HEK293 (cell line): ENCODE measurements at regions not wholly inside any gene's neighbourhood (a gene's known extent, or its start where the extent isn't known, plus 50 kb on each side); places are given as distances from the start of the nearest gene placed in this dataset.

Experiments
- CTCF ChIA-PET: fragments of 350-600 bp; formaldehyde crosslinking; extraction: SDS; loops from one replicate; lab custom pipeline; 2021; ENCODE audit warnings: antibody characterized with exemption; lab: Yijun Ruan, JAX
- POLR2A ChIA-PET: fragments of 300-600 bp; formaldehyde crosslinking; extraction: SDS; loops from one replicate; lab custom pipeline; 2020; ENCODE audit warnings: antibody characterized with exemption, inconsistent platforms; lab: Yijun Ruan, JAX
- H3K27ac ChIP-seq: fragments of 200-500 bp; sonication (Bioruptor generic); 2 replicates; pipeline ENCODE4 v1.5.1; 2014; ENCODE audit warnings: low read depth, low read length, control low read depth, inconsistent platforms; ENCODE audit errors: extremely low read depth
- H3K36me3 ChIP-seq, 2 experiments: fragments of 200-500 bp in 1 of 2; sonication (Bioruptor generic) in 1 of 2; 1 replicate in 1 of 2; 2 replicates in 1 of 2; pipeline ENCODE4 v1.5.1; 2014 to 2017; ENCODE audit warnings: inconsistent platforms in 2 of 2, low read length in 2 of 2; ENCODE audit not compliant: control insufficient read depth in 2 of 2, insufficient read depth in 1 of 2
- H3K4me1 ChIP-seq: fragments of 200-500 bp; sonication (Bioruptor generic); 2 replicates; pipeline ENCODE4 v1.5.1; 2014; ENCODE audit warnings: mild to moderate bottlenecking, low read length, inconsistent platforms; ENCODE audit not compliant: control insufficient read depth, insufficient read depth
- H3K4me3 ChIP-seq: 2 replicates; pipeline ENCODE4 v1.5.1; 2011; ENCODE audit warnings: low read depth, mild to moderate bottlenecking, control low read depth, low read length, moderate library complexity
- H3K9me3 ChIP-seq: fragments of 200-500 bp; sonication (Bioruptor generic); 2 replicates; pipeline ENCODE4 v1.5.1; 2014; ENCODE audit warnings: low read depth, low read length, inconsistent platforms; ENCODE audit not compliant: control insufficient read depth, insufficient read depth
- GFI1B ChIP-seq: fragments of 450-650 bp; formaldehyde crosslinking; IDR thresholded peaks from 2 replicates; pipeline ENCODE4 v1.5.1; 2016; ENCODE audit warnings: missing biosample characterization, missing genetic modification characterization
- GLI2 ChIP-seq: fragments of 450-650 bp; formaldehyde crosslinking; IDR thresholded peaks from 2 replicates; pipeline ENCODE4; 2017; ENCODE audit warnings: missing biosample characterization, missing genetic modification characterization, low read depth, borderline replicate concordance
- KLF16 ChIP-seq: fragments of 450-650 bp; formaldehyde crosslinking; IDR thresholded peaks from 2 replicates; pipeline ENCODE4 v1.5.1; 2017; ENCODE audit warnings: missing biosample characterization, missing genetic modification characterization
- PRDM1 ChIP-seq: fragments of 450-650 bp; formaldehyde crosslinking; IDR thresholded peaks from 2 replicates; pipeline ENCODE4; 2016; ENCODE audit warnings: missing biosample characterization, missing genetic modification characterization
- SP7 ChIP-seq: fragments of 450-650 bp; formaldehyde crosslinking; IDR thresholded peaks from 2 replicates; pipeline ENCODE4 v1.5.1; 2016; ENCODE audit warnings: missing biosample characterization, missing genetic modification characterization
- ZBTB1 ChIP-seq: fragments of 450-650 bp; formaldehyde crosslinking; IDR thresholded peaks from 2 replicates; pipeline ENCODE4 v1.5.1; 2016; ENCODE audit warnings: missing biosample characterization, missing genetic modification characterization
- ZBTB20 ChIP-seq: fragments of 450-650 bp; formaldehyde crosslinking; IDR thresholded peaks from 2 replicates; pipeline ENCODE4 v1.5.1; 2016; ENCODE audit warnings: missing biosample characterization, missing genetic modification characterization
- ZFP37 ChIP-seq: fragments of 450-650 bp; formaldehyde crosslinking; IDR thresholded peaks from 2 replicates; pipeline ENCODE4 v1.5.1; 2016; ENCODE audit warnings: missing biosample characterization, missing genetic modification characterization
- ZFP69B ChIP-seq: fragments of 450-650 bp; formaldehyde crosslinking; IDR thresholded peaks from 2 replicates; pipeline ENCODE4 v1.5.1; 2016; ENCODE audit warnings: missing biosample characterization, missing genetic modification characterization
- ZIC2 ChIP-seq: fragments of 450-650 bp; formaldehyde crosslinking; IDR thresholded peaks from 2 replicates; pipeline ENCODE4 v1.5.1; 2016; ENCODE audit warnings: missing biosample characterization, missing genetic modification characterization
- ZNF175 ChIP-seq: fragments of 450-650 bp; formaldehyde crosslinking; IDR thresholded peaks from 2 replicates; pipeline ENCODE4 v1.5.1; 2016; ENCODE audit warnings: missing biosample characterization, missing genetic modification characterization
- ZNF391 ChIP-seq: fragments of 450-650 bp; formaldehyde crosslinking; IDR thresholded peaks from 2 replicates; pipeline ENCODE4 v1.5.1; 2016; ENCODE audit warnings: low read depth, missing biosample characterization, missing genetic modification characterization, borderline replicate concordance
- ZNF423 ChIP-seq: fragments of 450-650 bp; formaldehyde crosslinking; IDR thresholded peaks from 2 replicates; pipeline ENCODE4 v1.5.1; 2016; ENCODE audit warnings: missing biosample characterization, missing genetic modification characterization
- ZNF521 ChIP-seq: fragments of 450-650 bp; formaldehyde crosslinking; IDR thresholded peaks from 2 replicates; pipeline ENCODE4 v1.5.1; 2017; ENCODE audit warnings: missing biosample characterization, mild to moderate bottlenecking, missing genetic modification characterization
- ZNF600 ChIP-seq: fragments of 450-650 bp; formaldehyde crosslinking; IDR thresholded peaks from 2 replicates; pipeline ENCODE4 v1.5.1; 2016; ENCODE audit warnings: missing biosample characterization, missing genetic modification characterization
- ZNF843 ChIP-seq: fragments of 450-650 bp; formaldehyde crosslinking; IDR thresholded peaks from 2 replicates; pipeline ENCODE4 v1.5.1; 2016; ENCODE audit warnings: missing biosample characterization, missing genetic modification characterization
- ZSCAN16 ChIP-seq: fragments of 450-650 bp; formaldehyde crosslinking; IDR thresholded peaks from 2 replicates; pipeline ENCODE4 v1.5.1; 2016; ENCODE audit warnings: missing biosample characterization, missing genetic modification characterization
- TF ChIP-seq, protein P1 (sequence below): fragments of 450-650 bp; formaldehyde crosslinking; conservative IDR thresholded peaks from 2 replicates; pipeline ENCODE4 v1.5.1; 2016; ENCODE audit warnings: low read depth, missing biosample characterization, missing genetic modification characterization
- TF ChIP-seq, protein P2 (sequence below): fragments of 450-650 bp; formaldehyde crosslinking; IDR thresholded peaks from 2 replicates; pipeline ENCODE4 v1.5.1; 2016; ENCODE audit warnings: missing biosample characterization, missing genetic modification characterization
- TF ChIP-seq, protein P3 (sequence below): fragments of 450-650 bp; formaldehyde crosslinking; IDR thresholded peaks from 2 replicates; pipeline ENCODE4 v1.5.1; 2017; ENCODE audit warnings: missing biosample characterization, missing genetic modification characterization
- TF ChIP-seq, protein P4 (sequence below): fragments of 450-650 bp; formaldehyde crosslinking; IDR thresholded peaks from 2 replicates; pipeline ENCODE4 v1.5.1; 2016; ENCODE audit warnings: missing biosample characterization, missing genetic modification characterization
- TF ChIP-seq, protein P5 (sequence below): fragments of 450-650 bp; formaldehyde crosslinking; IDR thresholded peaks from 2 replicates; pipeline ENCODE4 v1.5.1; 2016; ENCODE audit warnings: missing biosample characterization, missing genetic modification characterization, low read depth
- TF ChIP-seq, protein P6 (sequence below): fragments of 450-650 bp; formaldehyde crosslinking; IDR thresholded peaks from 2 replicates; pipeline ENCODE4 v1.5.1; 2017; ENCODE audit warnings: missing biosample characterization, missing genetic modification characterization

DNA sequence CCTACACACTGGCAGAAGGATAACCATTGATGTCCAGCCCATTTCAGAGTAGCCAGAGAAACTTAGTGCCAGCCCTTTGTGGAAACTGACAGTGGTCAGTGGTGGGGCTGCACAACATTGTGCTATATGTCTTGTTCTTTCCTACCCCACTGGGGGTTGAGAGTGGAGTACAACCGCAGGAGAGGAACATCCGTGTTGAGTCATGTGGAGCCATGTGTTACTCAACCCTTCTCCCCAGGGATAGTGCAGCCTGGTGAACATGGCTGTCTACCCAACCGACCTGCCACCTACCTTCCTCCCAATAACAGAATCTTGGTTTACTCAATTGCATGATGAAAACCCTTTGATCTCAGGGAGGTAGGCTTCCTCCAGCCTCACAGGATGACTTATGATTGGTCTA lies 65.3 kb upstream of the MAPK4 start:
- Histone ChIP-seq H3K4me3 (no peak overlapping the region), H3K36me3 (no peaks in the 10 kb centered on the region), H3K27ac (no peak overlapping the region), H3K9me3 (no peaks in the 10 kb centered on the region; the same call in 1 of the 2 replicates), H3K4me1 (no peaks in the 10 kb centered on the region)
- TF ChIP-seq, protein P1, sequence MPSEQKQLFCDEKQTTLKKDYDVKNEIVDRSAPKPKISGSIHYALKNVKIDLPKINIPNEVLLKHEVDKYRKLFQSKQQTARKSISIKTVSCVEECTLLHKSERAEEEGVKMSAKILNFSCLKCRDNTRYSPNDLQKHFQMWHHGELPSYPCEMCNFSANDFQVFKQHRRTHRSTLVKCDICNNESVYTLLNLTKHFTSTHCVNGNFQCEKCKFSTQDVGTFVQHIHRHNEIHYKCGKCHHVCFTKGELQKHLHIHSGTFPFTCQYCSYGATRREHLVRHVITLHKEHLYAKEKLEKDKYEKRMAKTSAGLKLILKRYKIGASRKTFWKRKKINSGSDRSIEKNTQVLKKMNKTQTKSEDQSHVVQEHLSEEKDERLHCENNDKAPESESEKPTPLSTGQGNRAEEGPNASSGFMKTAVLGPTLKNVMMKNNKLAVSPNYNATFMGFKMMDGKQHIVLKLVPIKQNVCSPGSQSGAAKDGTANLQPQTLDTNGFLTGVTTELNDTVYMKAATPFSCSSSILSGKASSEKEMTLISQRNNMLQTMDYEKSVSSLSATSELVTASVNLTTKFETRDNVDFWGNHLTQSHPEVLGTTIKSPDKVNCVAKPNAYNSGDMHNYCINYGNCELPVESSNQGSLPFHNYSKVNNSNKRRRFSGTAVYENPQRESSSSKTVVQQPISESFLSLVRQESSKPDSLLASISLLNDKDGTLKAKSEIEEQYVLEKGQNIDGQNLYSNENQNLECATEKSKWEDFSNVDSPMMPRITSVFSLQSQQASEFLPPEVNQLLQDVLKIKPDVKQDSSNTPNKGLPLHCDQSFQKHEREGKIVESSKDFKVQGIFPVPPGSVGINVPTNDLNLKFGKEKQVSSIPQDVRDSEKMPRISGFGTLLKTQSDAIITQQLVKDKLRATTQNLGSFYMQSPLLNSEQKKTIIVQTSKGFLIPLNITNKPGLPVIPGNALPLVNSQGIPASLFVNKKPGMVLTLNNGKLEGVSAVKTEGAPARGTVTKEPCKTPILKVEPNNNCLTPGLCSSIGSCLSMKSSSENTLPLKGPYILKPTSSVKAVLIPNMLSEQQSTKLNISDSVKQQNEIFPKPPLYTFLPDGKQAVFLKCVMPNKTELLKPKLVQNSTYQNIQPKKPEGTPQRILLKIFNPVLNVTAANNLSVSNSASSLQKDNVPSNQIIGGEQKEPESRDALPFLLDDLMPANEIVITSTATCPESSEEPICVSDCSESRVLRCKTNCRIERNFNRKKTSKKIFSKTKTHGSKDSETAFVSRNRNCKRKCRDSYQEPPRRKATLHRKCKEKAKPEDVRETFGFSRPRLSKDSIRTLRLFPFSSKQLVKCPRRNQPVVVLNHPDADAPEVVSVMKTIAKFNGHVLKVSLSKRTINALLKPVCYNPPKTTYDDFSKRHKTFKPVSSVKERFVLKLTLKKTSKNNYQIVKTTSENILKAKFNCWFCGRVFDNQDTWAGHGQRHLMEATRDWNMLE (tag by site-specific recombination) = no peak
- TF ChIP-seq SP7 = no peak
- TF ChIP-seq ZFP37 = no peak
- no peak for TF ChIP-seq ZNF423 (tag by site-specific recombination)
- TF ChIP-seq GFI1B = no peak
- TF ChIP-seq ZBTB1 = no peak
- no peak for TF ChIP-seq ZFP69B (tag by site-specific recombination)
- ChIA-PET CTCF (interaction anchor here (1.0 kb wide), 1 partner anchor 65 kb away, joined by 4 read pairs; no protein-coding TSS in a partner anchor), POLR2A (no interaction called here)

DNA sequence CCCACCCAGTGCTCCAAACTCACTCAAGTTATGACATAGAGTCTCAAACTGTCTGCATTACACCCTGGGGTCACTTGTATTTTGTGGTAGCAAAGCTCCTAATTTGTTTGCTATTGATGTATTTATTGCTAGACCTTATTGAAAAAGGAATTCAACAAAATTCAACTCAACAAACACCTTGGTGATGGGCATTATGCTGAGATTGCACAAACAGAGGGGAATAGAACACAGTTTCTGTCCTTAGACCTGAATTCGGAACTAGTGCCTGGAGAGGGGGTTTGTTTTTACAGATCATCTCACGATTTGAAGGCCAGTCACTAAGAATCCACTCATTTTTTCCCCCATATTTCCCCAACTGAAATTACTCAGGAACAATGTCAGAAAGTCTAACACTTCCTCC lies 53.5 kb upstream of the MAPK4 start:
- TF ChIP-seq ZNF843 (tag by site-specific recombination) (no peak), ZBTB20 (no peak), GLI2 (tag by site-specific recombination) (no peak), ZIC2 (no peak), ZNF521 (no peak), ZNF391 (tag by site-specific recombination) (no peak), KLF16 (no peak), ZSCAN16 (tag by site-specific recombination) (no peak), ZFP69B (tag by site-specific recombination) (no peak), PRDM1 (tag by site-specific recombination) (no peak), ZNF600 (tag by site-specific recombination) (no peak), ZNF175 (no peak)
- TF ChIP-seq, protein P2, sequence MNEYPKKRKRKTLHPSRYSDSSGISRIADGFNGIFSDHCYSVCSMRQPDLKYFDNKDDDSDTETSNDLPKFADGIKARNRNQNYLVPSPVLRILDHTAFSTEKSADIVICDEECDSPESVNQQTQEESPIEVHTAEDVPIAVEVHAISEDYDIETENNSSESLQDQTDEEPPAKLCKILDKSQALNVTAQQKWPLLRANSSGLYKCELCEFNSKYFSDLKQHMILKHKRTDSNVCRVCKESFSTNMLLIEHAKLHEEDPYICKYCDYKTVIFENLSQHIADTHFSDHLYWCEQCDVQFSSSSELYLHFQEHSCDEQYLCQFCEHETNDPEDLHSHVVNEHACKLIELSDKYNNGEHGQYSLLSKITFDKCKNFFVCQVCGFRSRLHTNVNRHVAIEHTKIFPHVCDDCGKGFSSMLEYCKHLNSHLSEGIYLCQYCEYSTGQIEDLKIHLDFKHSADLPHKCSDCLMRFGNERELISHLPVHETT (tag by site-specific recombination) = no peak
- TF ChIP-seq, protein P3, sequence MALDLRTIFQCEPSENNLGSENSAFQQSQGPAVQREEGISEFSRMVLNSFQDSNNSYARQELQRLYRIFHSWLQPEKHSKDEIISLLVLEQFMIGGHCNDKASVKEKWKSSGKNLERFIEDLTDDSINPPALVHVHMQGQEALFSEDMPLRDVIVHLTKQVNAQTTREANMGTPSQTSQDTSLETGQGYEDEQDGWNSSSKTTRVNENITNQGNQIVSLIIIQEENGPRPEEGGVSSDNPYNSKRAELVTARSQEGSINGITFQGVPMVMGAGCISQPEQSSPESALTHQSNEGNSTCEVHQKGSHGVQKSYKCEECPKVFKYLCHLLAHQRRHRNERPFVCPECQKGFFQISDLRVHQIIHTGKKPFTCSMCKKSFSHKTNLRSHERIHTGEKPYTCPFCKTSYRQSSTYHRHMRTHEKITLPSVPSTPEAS (tag by site-specific recombination) = no peak
- TF ChIP-seq, protein P4, sequence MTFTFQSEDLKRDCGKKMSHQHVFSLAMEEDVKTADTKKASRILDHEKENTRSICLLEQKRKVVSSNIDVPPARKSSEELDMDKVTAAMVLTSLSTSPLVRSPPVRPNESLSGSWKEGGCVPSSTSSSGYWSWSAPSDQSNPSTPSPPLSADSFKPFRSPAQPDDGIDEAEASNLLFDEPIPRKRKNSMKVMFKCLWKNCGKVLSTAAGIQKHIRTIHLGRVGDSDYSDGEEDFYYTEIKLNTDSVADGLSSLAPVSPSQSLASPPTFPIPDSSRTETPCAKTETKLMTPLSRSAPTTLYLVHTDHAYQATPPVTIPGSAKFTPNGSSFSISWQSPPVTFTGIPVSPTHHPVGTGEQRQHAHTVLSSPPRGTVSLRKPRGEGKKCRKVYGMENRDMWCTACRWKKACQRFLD (tag by site-specific recombination) = no peak
- TF ChIP-seq, protein P5, sequence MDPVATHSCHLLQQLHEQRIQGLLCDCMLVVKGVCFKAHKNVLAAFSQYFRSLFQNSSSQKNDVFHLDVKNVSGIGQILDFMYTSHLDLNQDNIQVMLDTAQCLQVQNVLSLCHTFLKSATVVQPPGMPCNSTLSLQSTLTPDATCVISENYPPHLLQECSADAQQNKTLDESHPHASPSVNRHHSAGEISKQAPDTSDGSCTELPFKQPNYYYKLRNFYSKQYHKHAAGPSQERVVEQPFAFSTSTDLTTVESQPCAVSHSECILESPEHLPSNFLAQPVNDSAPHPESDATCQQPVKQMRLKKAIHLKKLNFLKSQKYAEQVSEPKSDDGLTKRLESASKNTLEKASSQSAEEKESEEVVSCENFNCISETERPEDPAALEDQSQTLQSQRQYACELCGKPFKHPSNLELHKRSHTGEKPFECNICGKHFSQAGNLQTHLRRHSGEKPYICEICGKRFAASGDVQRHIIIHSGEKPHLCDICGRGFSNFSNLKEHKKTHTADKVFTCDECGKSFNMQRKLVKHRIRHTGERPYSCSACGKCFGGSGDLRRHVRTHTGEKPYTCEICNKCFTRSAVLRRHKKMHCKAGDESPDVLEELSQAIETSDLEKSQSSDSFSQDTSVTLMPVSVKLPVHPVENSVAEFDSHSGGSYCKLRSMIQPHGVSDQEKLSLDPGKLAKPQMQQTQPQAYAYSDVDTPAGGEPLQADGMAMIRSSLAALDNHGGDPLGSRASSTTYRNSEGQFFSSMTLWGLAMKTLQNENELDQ (tag by site-specific recombination) = no peak
- TF ChIP-seq, protein P6, sequence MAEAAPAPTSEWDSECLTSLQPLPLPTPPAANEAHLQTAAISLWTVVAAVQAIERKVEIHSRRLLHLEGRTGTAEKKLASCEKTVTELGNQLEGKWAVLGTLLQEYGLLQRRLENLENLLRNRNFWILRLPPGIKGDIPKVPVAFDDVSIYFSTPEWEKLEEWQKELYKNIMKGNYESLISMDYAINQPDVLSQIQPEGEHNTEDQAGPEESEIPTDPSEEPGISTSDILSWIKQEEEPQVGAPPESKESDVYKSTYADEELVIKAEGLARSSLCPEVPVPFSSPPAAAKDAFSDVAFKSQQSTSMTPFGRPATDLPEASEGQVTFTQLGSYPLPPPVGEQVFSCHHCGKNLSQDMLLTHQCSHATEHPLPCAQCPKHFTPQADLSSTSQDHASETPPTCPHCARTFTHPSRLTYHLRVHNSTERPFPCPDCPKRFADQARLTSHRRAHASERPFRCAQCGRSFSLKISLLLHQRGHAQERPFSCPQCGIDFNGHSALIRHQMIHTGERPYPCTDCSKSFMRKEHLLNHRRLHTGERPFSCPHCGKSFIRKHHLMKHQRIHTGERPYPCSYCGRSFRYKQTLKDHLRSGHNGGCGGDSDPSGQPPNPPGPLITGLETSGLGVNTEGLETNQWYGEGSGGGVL (tag by site-specific recombination) = no peak
- TF ChIP-seq, all 188 proteins: peak for 0
- ChIA-PET POLR2A (no interaction called here), CTCF (interaction anchor here (0.7 to 1.7 kb wide), 4 partner anchors 13 to 285 kb away, joined by 3 to 4 read pairs (median 3); no protein-coding TSS in a partner anchor)

More for the DNA sequence above, 53.5 kb upstream of the MAPK4 start:
- Histone ChIP-seq H3K27ac (no peak overlapping the region), H3K9me3 (no peaks in the 10 kb centered on the region), H3K4me3 (no peak overlapping the region), H3K4me1 (no peaks in the 10 kb centered on the region), H3K36me3 (no peaks in the 10 kb centered on the region)
